RWPE2 (cell line): ENCODE measurements at regions not wholly inside any gene's neighbourhood (a gene's known extent, or its start where the extent isn't known, plus 50 kb on each side); places are given as distances from the start of the nearest gene placed in this dataset.
A peak's percentile ranks its signal among the peaks of the same experiment; 100 is the strongest.

Source experiments
- ATAC-seq: fragments of 200-7000 bp; cut with Tn5 transposase; 3 replicates; pipeline ENCODE4 v1.9.1; 2021; ENCODE audit warnings: low read depth
- DNase-seq: peaks from one replicate; pipeline ENCODE4 v3.0.0-alpha.2; 2020; ENCODE audit warnings: low spot score
- H3K27ac ChIP-seq: fragments of 450-650 bp; 2 replicates; pipeline ENCODE4 v1.5.1; 2017; ENCODE audit warnings: mild to moderate bottlenecking; ENCODE audit not compliant: poor library complexity, severe bottlenecking
- H3K27me3 ChIP-seq: fragments of 250-450 bp; sonication (Bioruptor Pico); 2 replicates; pipeline ENCODE4 v1.5.1; 2021; ENCODE audit warnings: mild to moderate bottlenecking, moderate library complexity; ENCODE audit not compliant: insufficient read depth, poor library complexity, severe bottlenecking
- H3K36me3 ChIP-seq: fragments of 250-450 bp; sonication (Bioruptor Pico); 2 replicates; pipeline ENCODE4 v1.5.1; 2020; ENCODE audit warnings: low read depth, mild to moderate bottlenecking, moderate library complexity
- H3K4me1 ChIP-seq: fragments of 250-450 bp; sonication (Bioruptor Pico); 2 replicates; pipeline ENCODE4 v1.5.1; 2021; ENCODE audit warnings: mild to moderate bottlenecking, moderate library complexity; ENCODE audit not compliant: insufficient read depth, poor library complexity, severe bottlenecking
- H3K4me3 ChIP-seq: fragments of 250-450 bp; sonication (Bioruptor Pico); 2 replicates; pipeline ENCODE4 v1.5.1; 2021; ENCODE audit warnings: mild to moderate bottlenecking, moderate library complexity; ENCODE audit not compliant: severe bottlenecking
- H3K9me3 ChIP-seq: fragments of 250-450 bp; sonication (Bioruptor Pico); 2 replicates; pipeline ENCODE4 v1.5.1; 2021; ENCODE audit warnings: mild to moderate bottlenecking, moderate library complexity; ENCODE audit not compliant: severe bottlenecking
- TF ChIP-seq, protein P1 (sequence below): fragments of 450-650 bp; IDR thresholded peaks from one replicate; pipeline ENCODE4 v1.5.1; 2017; ENCODE audit warnings: mild to moderate bottlenecking, moderate library complexity; ENCODE audit not compliant: poor library complexity, severe bottlenecking

DNA sequence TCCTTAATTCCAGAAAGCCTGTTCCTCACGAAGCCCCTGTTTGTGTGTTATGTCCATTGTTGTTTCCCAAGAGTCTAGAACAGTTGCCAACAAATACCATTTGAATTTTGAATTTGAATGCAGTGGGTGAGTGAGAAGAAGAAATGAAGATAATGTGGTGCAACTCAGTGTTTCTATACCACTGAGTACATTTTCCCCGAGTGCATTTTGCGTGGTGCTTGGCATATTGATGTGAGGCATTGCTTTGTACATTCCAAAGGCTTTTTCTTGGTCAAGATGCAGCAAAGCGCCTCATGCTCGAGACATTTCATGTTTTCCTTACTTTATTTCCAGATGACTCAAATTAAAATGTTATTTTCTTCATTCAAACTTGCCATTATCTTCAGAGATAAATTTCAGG, 253.1 kb upstream of the RPS6KA3 start:
- no peaks in the 10 kb centered on the region for H3K36me3 ChIP-seq
- H3K4me3 ChIP-seq = no peak overlapping the region
- H3K27ac ChIP-seq = no peak overlapping the region
- TF ChIP-seq, protein P1, sequence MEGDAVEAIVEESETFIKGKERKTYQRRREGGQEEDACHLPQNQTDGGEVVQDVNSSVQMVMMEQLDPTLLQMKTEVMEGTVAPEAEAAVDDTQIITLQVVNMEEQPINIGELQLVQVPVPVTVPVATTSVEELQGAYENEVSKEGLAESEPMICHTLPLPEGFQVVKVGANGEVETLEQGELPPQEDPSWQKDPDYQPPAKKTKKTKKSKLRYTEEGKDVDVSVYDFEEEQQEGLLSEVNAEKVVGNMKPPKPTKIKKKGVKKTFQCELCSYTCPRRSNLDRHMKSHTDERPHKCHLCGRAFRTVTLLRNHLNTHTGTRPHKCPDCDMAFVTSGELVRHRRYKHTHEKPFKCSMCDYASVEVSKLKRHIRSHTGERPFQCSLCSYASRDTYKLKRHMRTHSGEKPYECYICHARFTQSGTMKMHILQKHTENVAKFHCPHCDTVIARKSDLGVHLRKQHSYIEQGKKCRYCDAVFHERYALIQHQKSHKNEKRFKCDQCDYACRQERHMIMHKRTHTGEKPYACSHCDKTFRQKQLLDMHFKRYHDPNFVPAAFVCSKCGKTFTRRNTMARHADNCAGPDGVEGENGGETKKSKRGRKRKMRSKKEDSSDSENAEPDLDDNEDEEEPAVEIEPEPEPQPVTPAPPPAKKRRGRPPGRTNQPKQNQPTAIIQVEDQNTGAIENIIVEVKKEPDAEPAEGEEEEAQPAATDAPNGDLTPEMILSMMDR = no peak
- ATAC-seq = no peak
- H3K27me3 ChIP-seq = no peaks in the 10 kb centered on the region
- H3K9me3 ChIP-seq = no peaks in the 10 kb centered on the region
- peaks cover 10% of the 10 kb centered on the region for H3K4me1 ChIP-seq
- DNase-seq = no peak

DNA sequence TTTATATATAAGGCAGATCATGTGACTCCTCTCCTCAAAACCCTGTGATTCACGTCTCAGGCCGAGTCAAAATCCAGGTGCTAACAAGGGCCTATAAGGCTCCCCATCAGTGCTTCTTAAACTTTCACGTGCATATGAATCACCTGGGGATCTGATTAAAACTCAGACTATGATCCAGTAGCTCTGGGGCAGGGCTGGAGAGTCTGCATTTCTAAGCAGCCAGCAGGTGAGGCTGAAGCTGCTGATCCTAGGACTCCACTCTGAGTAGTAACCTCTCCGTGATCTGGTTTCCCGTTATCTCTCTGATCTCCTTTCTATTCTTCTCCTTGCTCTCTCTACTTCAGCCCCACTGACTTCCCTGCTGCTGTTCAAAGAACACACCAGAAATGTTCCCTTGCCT, 252.4 kb upstream of the RPS6KA3 start:
- H3K4me1 ChIP-seq = peaks cover 14% of the 10 kb centered on the region
- H3K36me3 ChIP-seq = no peaks in the 10 kb centered on the region

DNA sequence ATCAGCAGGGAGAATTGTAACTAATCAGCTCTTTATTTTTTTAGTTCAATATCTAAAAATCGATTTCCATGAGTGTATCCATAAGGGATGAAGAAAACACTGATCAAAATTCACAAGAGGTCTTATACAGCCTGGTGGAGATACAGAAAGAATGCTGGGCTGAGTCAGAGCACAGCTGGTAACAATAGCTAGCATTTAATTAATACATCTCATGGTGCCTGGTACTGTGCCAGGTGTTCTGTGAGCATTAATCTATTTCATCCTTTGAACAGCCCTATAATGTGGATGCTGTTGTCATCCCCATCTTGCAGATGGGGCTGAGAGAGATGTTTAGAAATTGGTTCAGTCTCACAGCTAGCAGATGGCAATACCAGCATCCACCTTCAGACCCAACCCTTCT, 250.9 kb upstream of the RPS6KA3 start:
- no peak for ATAC-seq
- no peak overlapping the region for H3K4me3 ChIP-seq
- no peaks in the 10 kb centered on the region for H3K9me3 ChIP-seq
- H3K27me3 ChIP-seq = no peaks in the 10 kb centered on the region
- no peak for DNase-seq
- no peaks in the 10 kb centered on the region for H3K36me3 ChIP-seq
- H3K27ac ChIP-seq = no peak overlapping the region
- TF ChIP-seq, protein P1 = no peak
- peaks cover 17% of the 10 kb centered on the region for H3K4me1 ChIP-seq

More for the DNA sequence above, 252.4 kb upstream of the RPS6KA3 start:
- Histone ChIP-seq H3K27ac (no peak overlapping the region), H3K4me3 (no peak overlapping the region), H3K27me3 (no peaks in the 10 kb centered on the region), H3K9me3 (no peaks in the 10 kb centered on the region)
- no peak for ATAC-seq
- no peak for DNase-seq
- TF ChIP-seq, protein P1 = no peak

DNA sequence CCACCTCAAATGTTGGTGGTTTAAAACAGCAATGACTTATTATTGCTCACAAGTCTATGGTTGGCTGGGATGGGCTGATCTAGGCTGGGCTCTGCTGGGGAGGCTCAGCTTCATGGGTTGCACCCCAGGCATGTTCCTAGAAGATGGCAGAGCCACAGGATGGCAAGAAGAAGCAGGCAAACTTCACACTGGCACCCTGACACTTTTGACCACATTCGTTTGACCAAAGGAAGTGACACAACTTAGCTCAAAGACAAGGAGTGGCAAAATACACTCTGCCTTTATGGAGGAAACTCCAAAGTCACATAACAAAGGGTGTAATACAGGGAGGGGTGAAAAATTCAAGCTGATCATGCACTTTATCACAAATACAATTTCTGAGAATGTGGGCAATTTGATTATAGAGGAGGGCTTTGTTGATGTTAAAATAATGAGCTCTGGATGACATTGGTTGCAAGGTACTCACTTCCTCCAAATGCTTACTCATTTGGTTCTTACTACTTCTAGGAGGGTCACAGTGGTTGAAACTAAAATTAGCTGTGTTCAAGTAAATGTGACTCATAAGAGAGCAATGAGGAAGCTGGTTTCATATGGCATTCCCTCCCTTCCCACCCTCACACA, 249.2 kb upstream of the RPS6KA3 start:
- DNase-seq = no peak
- Histone ChIP-seq H3K36me3 (no peaks in the 10 kb centered on the region), H3K9me3 (no peaks in the 10 kb centered on the region), H3K4me1 (peaks cover 17% of the 10 kb centered on the region), H3K27me3 (no peaks in the 10 kb centered on the region), H3K4me3 (no peak overlapping the region), H3K27ac (peak overlapping the region; percentile 72)
- peak; percentile 94 for ATAC-seq
- TF ChIP-seq, protein P1 = no peak

DNA sequence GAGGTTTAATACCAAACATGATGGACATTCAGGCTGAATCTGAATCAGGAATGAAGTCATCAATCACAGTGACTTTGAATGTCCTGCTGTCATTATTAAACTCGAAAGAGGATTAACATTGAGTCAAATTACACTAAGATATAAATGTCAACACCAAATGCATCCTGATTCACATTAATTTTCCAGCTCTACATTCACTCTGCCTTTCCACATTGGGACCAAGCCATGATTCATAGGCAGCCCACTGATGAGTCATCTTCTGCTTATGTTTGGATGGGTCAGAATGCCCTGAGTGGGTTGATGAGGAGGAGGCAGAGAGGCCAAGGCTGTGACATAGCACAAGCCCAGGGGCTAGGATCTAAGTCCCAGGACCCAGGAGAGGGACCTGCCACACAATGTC, 247.6 kb upstream of the RPS6KA3 start:
- no peak for DNase-seq
- peaks cover 17% of the 10 kb centered on the region for H3K4me1 ChIP-seq
- peak overlapping the region; percentile 72 for H3K27ac ChIP-seq

More for the DNA sequence above, 247.6 kb upstream of the RPS6KA3 start:
- H3K9me3 ChIP-seq = no peaks in the 10 kb centered on the region
- TF ChIP-seq, protein P1 = no peak
- H3K36me3 ChIP-seq = no peaks in the 10 kb centered on the region
- H3K27me3 ChIP-seq = no peaks in the 10 kb centered on the region
- ATAC-seq = peak; percentile 69
- H3K4me3 ChIP-seq = no peak overlapping the region
